VCaP (cell line): ENCODE measurements at regions not wholly inside any gene's neighbourhood (a gene's known extent, or its start where the extent isn't known, plus 50 kb on each side); places are given as distances from the start of the nearest gene placed in this dataset.
"Not testable (repeated sequence)": the region's sequence is repeated elsewhere in the genome, so short reads cannot be mapped to it uniquely, and the experiment has no call there.

Source experiments
- H3K27ac ChIP-seq: fragments of 450-650 bp; 2 replicates; pipeline ENCODE4 v1.5.1; 2017
- CTCF ChIP-seq: fragments of 450-650 bp; conservative IDR thresholded peaks from 2 replicates; pipeline ENCODE4 v1.5.1; 2017; ENCODE audit warnings: mild to moderate bottlenecking, moderate library complexity

GRCh38 chr11:135017296-135017695 lies 605.3 kb upstream of the B3GAT1 start:
- no peak for TF ChIP-seq CTCF
- H3K27ac ChIP-seq, result no peak overlapping the region

GRCh38 chr11:135015966-135016365 lies 603.9 kb upstream of the B3GAT1 start:
- no peak overlapping the region for H3K27ac ChIP-seq
- no peak for TF ChIP-seq CTCF

- H3K27ac ChIP-seq, result not testable (repeated sequence)
Measured at GRCh38 chr11:135011313-135011712, 599.3 kb upstream of the B3GAT1 start.

GRCh38 chr11:135009125-135009524 lies 597.1 kb upstream of the B3GAT1 start:
- no peak for TF ChIP-seq CTCF
- no peak overlapping the region for H3K27ac ChIP-seq

- TF ChIP-seq CTCF, result no peak
- no peak overlapping the region for H3K27ac ChIP-seq
Measured at GRCh38 chr11:135008412-135008811, 596.4 kb upstream of the B3GAT1 start.

- no peak overlapping the region for H3K27ac ChIP-seq
- TF ChIP-seq CTCF, result no peak
Measured at GRCh38 chr11:135008001-135008405, 596.0 kb upstream of the B3GAT1 start.

- no peak for TF ChIP-seq CTCF
Measured at GRCh38 chr11:135006800-135007199, 594.8 kb upstream of the B3GAT1 start.

GRCh38 chr11:135004495-135004894 lies 592.5 kb upstream of the B3GAT1 start:
- H3K27ac ChIP-seq, result no peak overlapping the region
- no peak for TF ChIP-seq CTCF

More at GRCh38 chr11:135006800-135007199, 594.8 kb upstream of the B3GAT1 start:
- no peak overlapping the region for H3K27ac ChIP-seq
